Smooth muscle cell (in vitro differentiated cells): ENCODE measurements at regions not wholly inside any gene's neighbourhood (a gene's known extent, or its start where the extent isn't known, plus 50 kb on each side); places are given as distances from the start of the nearest gene placed in this dataset.
A peak's percentile ranks its signal among the peaks of the same experiment; 100 is the strongest.

Experiments
- DNase-seq: peaks from one replicate; lab custom pipeline; 2025; ENCODE audit not compliant: unreplicated experiment; lab: John Stamatoyannopoulos, UW
- H2AFZ ChIP-seq: fragments of 200-600 bp; sonication (generic); 2 replicates; pipeline ENCODE4 v1.6.0; 2016; ENCODE audit warnings: antibody characterized with exemption, low read depth, mild to moderate bottlenecking
- H3F3A ChIP-seq: fragments of 200-600 bp; sonication (generic); 2 replicates; pipeline ENCODE4 v1.6.0; 2017; ENCODE audit warnings: antibody characterized with exemption, low read depth
- H3K27ac ChIP-seq: fragments of 200-600 bp; sonication (generic); 2 replicates; pipeline ENCODE4 v1.5.1; 2016; ENCODE audit warnings: low read depth, mild to moderate bottlenecking
- H3K27me3 ChIP-seq: fragments of 200-600 bp; sonication (generic); 2 replicates; pipeline ENCODE4 v1.6.1; 2016; ENCODE audit warnings: low read depth, mild to moderate bottlenecking
- H3K36me3 ChIP-seq: fragments of 200-600 bp; sonication (generic); 2 replicates; pipeline ENCODE4 v1.5.1; 2016; ENCODE audit warnings: low read depth
- H3K4me1 ChIP-seq: fragments of 200-600 bp; sonication (generic); 2 replicates; pipeline ENCODE4 v1.5.1; 2016; ENCODE audit warnings: low read depth
- H3K4me2 ChIP-seq: fragments of 200-600 bp; sonication (generic); 2 replicates; pipeline ENCODE4 v1.6.0; 2016; ENCODE audit warnings: mild to moderate bottlenecking
- H3K4me3 ChIP-seq: fragments of 200-600 bp; sonication (generic); 2 replicates; pipeline ENCODE4 v1.5.1; 2016; ENCODE audit warnings: mild to moderate bottlenecking
- H3K79me2 ChIP-seq: fragments of 200-600 bp; sonication (generic); 2 replicates; pipeline ENCODE4 v1.6.0; 2016; ENCODE audit warnings: low read depth, mild to moderate bottlenecking
- H3K9ac ChIP-seq: fragments of 200-600 bp; sonication (generic); 2 replicates; pipeline ENCODE4 v1.6.0; 2016; ENCODE audit warnings: low read depth
- H3K9me3 ChIP-seq: fragments of 200-600 bp; sonication (generic); replicated peaks from 2 replicates; pipeline ENCODE4 v1.5.1; 2016; ENCODE audit warnings: low read depth
- H4K20me1 ChIP-seq: fragments of 200-600 bp; sonication (generic); 2 replicates; pipeline ENCODE4 v1.6.0; 2016; ENCODE audit warnings: low read depth
- CTCF ChIP-seq: fragments of 200-600 bp; sonication (generic); IDR thresholded peaks from 2 replicates; pipeline ENCODE4 v1.5.1; 2017; ENCODE audit warnings: borderline replicate concordance, mild to moderate bottlenecking, antibody characterized with exemption; ENCODE audit not compliant: insufficient read depth, poor library complexity, severe bottlenecking
- WGBS: methylation state at CpG from one replicate; pipeline ENCODE4 v1.1.7; 2016; ENCODE audit warnings: low lambda C conversion rate; 5-methylcytosine and 5-hydroxymethylcytosine counted together

GRCh38 chr1:68624233-68624632 lies 127.4 kb upstream of the DEPDC1 start:
- H3K36me3 ChIP-seq: no peaks in the 10 kb centered on the region
- H3F3A ChIP-seq: no peaks in the 10 kb centered on the region
- no peaks in the 10 kb centered on the region for H4K20me1 ChIP-seq
- no peak for DNase-seq
- H3K9ac ChIP-seq: no peak overlapping the region
- TF ChIP-seq CTCF: no peak
- H3K4me1 ChIP-seq: peaks cover 9% of the 10 kb centered on the region
- H3K9me3 ChIP-seq: no peaks in the 10 kb centered on the region
- no peak overlapping the region for H2AFZ ChIP-seq
- no peak overlapping the region for H3K4me3 ChIP-seq
- WGBS: 31% methylated on average over 3 of the region's 3 CpGs
- no peaks in the 10 kb centered on the region for H3K79me2 ChIP-seq
- no peak overlapping the region for H3K4me2 ChIP-seq
- H3K27ac ChIP-seq: peak overlapping the region; percentile 27
- H3K27me3 ChIP-seq: no peaks in the 10 kb centered on the region

GRCh38 chr1:68625624-68626023 lies 128.7 kb upstream of the DEPDC1 start:
- H3K27ac ChIP-seq: no peak overlapping the region
- no peak for DNase-seq
- no peaks in the 10 kb centered on the region for H3K9me3 ChIP-seq
- H4K20me1 ChIP-seq: no peaks in the 10 kb centered on the region
- H3K36me3 ChIP-seq: no peaks in the 10 kb centered on the region
- H3F3A ChIP-seq: no peaks in the 10 kb centered on the region
- no peak overlapping the region for H3K4me3 ChIP-seq
- H3K9ac ChIP-seq: no peak overlapping the region
- no peak overlapping the region for H2AFZ ChIP-seq
- 79% methylated on average over 1 of the region's 1 CpG for WGBS
- H3K79me2 ChIP-seq: no peaks in the 10 kb centered on the region
- no peak for TF ChIP-seq CTCF
- peaks cover 9% of the 10 kb centered on the region for H3K4me1 ChIP-seq
- no peaks in the 10 kb centered on the region for H3K27me3 ChIP-seq
- no peak overlapping the region for H3K4me2 ChIP-seq

- Histone ChIP-seq H3K4me3 (no peak overlapping the region), H3K9ac (no peak overlapping the region), H2AFZ (no peak overlapping the region), H3K27ac (no peak overlapping the region), H3K27me3 (no peaks in the 10 kb centered on the region), H3K79me2 (no peaks in the 10 kb centered on the region), H3K36me3 (no peaks in the 10 kb centered on the region), H4K20me1 (no peaks in the 10 kb centered on the region), H3K9me3 (no peaks in the 10 kb centered on the region), H3F3A (no peaks in the 10 kb centered on the region), H3K4me1 (no peaks in the 10 kb centered on the region), H3K4me2 (no peak overlapping the region)
- DNase-seq: no peak
- 74% methylated on average over 4 of the region's 4 CpGs for WGBS
- no peak for TF ChIP-seq CTCF
These were observed 136.4 kb upstream of the DEPDC1 start for GRCh38 chr1:68633141-68633919.

- no peak overlapping the region for H3K9ac ChIP-seq
- DNase-seq: no peak
- H3K4me3 ChIP-seq: no peak overlapping the region
- no peak overlapping the region for H3K4me2 ChIP-seq
- no peak for TF ChIP-seq CTCF
- H3K27ac ChIP-seq: no peak overlapping the region
- no peaks in the 10 kb centered on the region for H3K36me3 ChIP-seq
- no peaks in the 10 kb centered on the region for H3K79me2 ChIP-seq
- H3F3A ChIP-seq: no peaks in the 10 kb centered on the region
- no peaks in the 10 kb centered on the region for H3K4me1 ChIP-seq
- H3K27me3 ChIP-seq: no peaks in the 10 kb centered on the region
- H3K9me3 ChIP-seq: no peaks in the 10 kb centered on the region
- H2AFZ ChIP-seq: no peak overlapping the region
- no peaks in the 10 kb centered on the region for H4K20me1 ChIP-seq
These were observed 147.6 kb upstream of the DEPDC1 start for GRCh38 chr1:68644504-68644903.
